Epithelial cell of esophagus (primary cell): ENCODE measurements at regions not wholly inside any gene's neighbourhood (a gene's known extent, or its start where the extent isn't known, plus 50 kb on each side); places are given as distances from the start of the nearest gene placed in this dataset.

ENCODE experiments used
- DNase-seq: peaks from one replicate; pipeline ENCODE4 v3.0.0; 2010; ENCODE audit warnings: low read depth
- H3K4me3 ChIP-seq: 2 replicates; pipeline ENCODE4 v1.5.1; 2011; ENCODE audit warnings: mild to moderate bottlenecking, low read length, control low read depth
- CTCF ChIP-seq: IDR thresholded peaks from 2 replicates; pipeline ENCODE4 v1.5.1; 2011; ENCODE audit warnings: low read depth, mild to moderate bottlenecking, low read length, control low read depth, inconsistent platforms; ENCODE audit not compliant: insufficient read depth; ENCODE audit errors: missing control alignments

GRCh38 chr18:78092901-78093300, 843.3 kb downstream of the GALR1 start:
- H3K4me3 ChIP-seq = no peak overlapping the region
- no peak for DNase-seq
- no peak for TF ChIP-seq CTCF

GRCh38 chr18:78099979-78100588, 850.4 kb downstream of the GALR1 start:
- no peak overlapping the region for H3K4me3 ChIP-seq
- no peak for TF ChIP-seq CTCF
- no peak for DNase-seq

- TF ChIP-seq CTCF = no peak
- no peak for DNase-seq
- no peak overlapping the region for H3K4me3 ChIP-seq
These were observed 851.4 kb downstream of the GALR1 start for GRCh38 chr18:78101091-78101490.

GRCh38 chr18:78102135-78102534, 852.5 kb downstream of the GALR1 start:
- no peak for TF ChIP-seq CTCF
- no peak overlapping the region for H3K4me3 ChIP-seq
- no peak for DNase-seq

- no peak for TF ChIP-seq CTCF
- DNase-seq = no peak
- H3K4me3 ChIP-seq = no peak overlapping the region
These were observed 856.0 kb downstream of the GALR1 start for GRCh38 chr18:78105611-78106010.

- no peak overlapping the region for H3K4me3 ChIP-seq
- TF ChIP-seq CTCF = no peak
- no peak for DNase-seq
These were observed 857.3 kb downstream of the GALR1 start for GRCh38 chr18:78106946-78107345.

GRCh38 chr18:78107363-78107762, 857.7 kb downstream of the GALR1 start:
- H3K4me3 ChIP-seq = no peak overlapping the region
- no peak for TF ChIP-seq CTCF
- no peak for DNase-seq
